Panc1 (cell line): ENCODE measurements at regions not wholly inside any gene's neighbourhood (a gene's known extent, or its start where the extent isn't known, plus 50 kb on each side); places are given as distances from the start of the nearest gene placed in this dataset.

Experiments
- ATAC-seq: fragments of 200-7000 bp; cut with Tn5 transposase; 2 replicates; pipeline ENCODE4 v1.9.1; 2020; ENCODE audit warnings: mild to moderate bottlenecking, moderate library complexity
- BruUV-seq: library from RNA; stranded (reverse); fragments of 400-500 nt; replicated peaks from 2 replicates; lab custom pipeline; 2021; lab: Mats Ljungman, UMichigan
- CTCF ChIA-PET: fragments of 300-600 bp; sonication (Branson Sonifier 250); formaldehyde crosslinking; loops from one replicate; lab custom pipeline; 2022; ENCODE audit warnings: antibody characterized with exemption; lab: Charles Lee
- POLR2A ChIA-PET: fragments of 300-600 bp; sonication (Branson Sonifier 250); formaldehyde crosslinking; loops from one replicate; lab custom pipeline; 2022; ENCODE audit warnings: antibody characterized with exemption; lab: Charles Lee
- DNase-seq: peaks from one replicate; pipeline ENCODE4 v3.0.0-alpha.2; 2010; ENCODE audit warnings: low read depth, low spot score
- H3K27ac ChIP-seq: 2 replicates; pipeline ENCODE4 v1.5.1; 2011; ENCODE audit warnings: mild to moderate bottlenecking, low read length, inconsistent platforms
- H3K27me3 ChIP-seq: fragments of 200-500 bp; sonication (Bioruptor generic); 2 replicates; pipeline ENCODE4 v1.6.0; 2014; ENCODE audit warnings: low read length, inconsistent platforms; ENCODE audit not compliant: control insufficient read depth, insufficient read depth
- H3K36me3 ChIP-seq: fragments of 200-500 bp; sonication (Bioruptor generic); 2 replicates; pipeline ENCODE4 v1.5.1; 2014; ENCODE audit warnings: inconsistent platforms, mild to moderate bottlenecking, low read length, moderate library complexity; ENCODE audit not compliant: control insufficient read depth, insufficient read depth
- H3K4me1 ChIP-seq: 2 replicates; pipeline ENCODE4 v1.5.1; 2011; ENCODE audit warnings: inconsistent platforms, mild to moderate bottlenecking, low read length, moderate library complexity; ENCODE audit not compliant: control insufficient read depth, insufficient read depth
- H3K4me3 ChIP-seq, 2 experiments: 2 replicates each; pipeline ENCODE4 v1.5.1; 2011 to 2012; ENCODE audit warnings: low read depth in 2 of 2, low read length in 2 of 2, mild to moderate bottlenecking in 2 of 2, inconsistent platforms in 1 of 2, moderate library complexity in 1 of 2
- H3K9me3 ChIP-seq: fragments of 200-500 bp; sonication (Bioruptor generic); 2 replicates; pipeline ENCODE4 v1.5.1; 2014; ENCODE audit warnings: low read depth, mild to moderate bottlenecking, inconsistent platforms, low read length, moderate library complexity; ENCODE audit not compliant: control insufficient read depth, insufficient read depth
- POLR2AphosphoS5 ChIP-seq: IDR thresholded peaks from 2 replicates; pipeline ENCODE4 v1.6.1; 2012; ENCODE audit warnings: mild to moderate bottlenecking, low read depth, low read length, moderate library complexity
- SIN3A ChIP-seq: IDR thresholded peaks from 2 replicates; pipeline ENCODE4 v1.6.1; 2012; ENCODE audit warnings: low read depth, mild to moderate bottlenecking, low read length, moderate library complexity, borderline replicate concordance; ENCODE audit not compliant: insufficient read depth
- TCF7L2 ChIP-seq: IDR thresholded peaks from 2 replicates; pipeline ENCODE4 v1.6.1; 2011; ENCODE audit warnings: mild to moderate bottlenecking, low read depth, low read length, inconsistent platforms
- in situ Hi-C: cut with HindIII; loops from 2 replicates; pipeline ENCODE4 v1.10.0; 2016; ENCODE audit warnings: low sequenced_read_pairs, low pct_unique_long_range_greater_than_20kb
- intact Hi-C: fragments of 100-400 bp; cut with micrococcal nuclease; formaldehyde crosslinking; loops from one replicate; pipeline ENCODE4 v1.10.0; 2022; ENCODE audit not compliant: unreplicated experiment
- TF ChIP-seq, protein P1 (sequence below): fragments of 450-650 bp; IDR thresholded peaks from 2 replicates; pipeline ENCODE4 v1.5.1; 2017; ENCODE audit warnings: mild to moderate bottlenecking
- TF ChIP-seq, protein P2 (sequence below), 2 experiments: IDR thresholded peaks; 2 replicates each; pipeline ENCODE4 v1.6.1; 2011 to 2012; ENCODE audit warnings: low read depth in 2 of 2, control low read depth in 1 of 2, low read length in 1 of 2, mild to moderate bottlenecking in 1 of 2, moderate library complexity in 1 of 2; ENCODE audit not compliant: insufficient read depth in 1 of 2

- DNase-seq (no peak), ATAC-seq (no peak)
- Histone ChIP-seq H3K4me1 (no peaks in the 10 kb centered on the region), H3K9me3 (no peaks in the 10 kb centered on the region), H3K36me3 (no peaks in the 10 kb centered on the region), H3K4me3 (no peak overlapping the region), H3K27ac (no peak overlapping the region), H3K27me3 (peaks cover 4% of the 10 kb centered on the region; the same call in 1 of the 2 replicates)
- ChIA-PET POLR2A (no interaction called here), CTCF (no interaction called here)
- TF ChIP-seq POLR2AphosphoS5 (no peak), SIN3A (no peak), TCF7L2 (no peak)
- TF ChIP-seq, protein P1, sequence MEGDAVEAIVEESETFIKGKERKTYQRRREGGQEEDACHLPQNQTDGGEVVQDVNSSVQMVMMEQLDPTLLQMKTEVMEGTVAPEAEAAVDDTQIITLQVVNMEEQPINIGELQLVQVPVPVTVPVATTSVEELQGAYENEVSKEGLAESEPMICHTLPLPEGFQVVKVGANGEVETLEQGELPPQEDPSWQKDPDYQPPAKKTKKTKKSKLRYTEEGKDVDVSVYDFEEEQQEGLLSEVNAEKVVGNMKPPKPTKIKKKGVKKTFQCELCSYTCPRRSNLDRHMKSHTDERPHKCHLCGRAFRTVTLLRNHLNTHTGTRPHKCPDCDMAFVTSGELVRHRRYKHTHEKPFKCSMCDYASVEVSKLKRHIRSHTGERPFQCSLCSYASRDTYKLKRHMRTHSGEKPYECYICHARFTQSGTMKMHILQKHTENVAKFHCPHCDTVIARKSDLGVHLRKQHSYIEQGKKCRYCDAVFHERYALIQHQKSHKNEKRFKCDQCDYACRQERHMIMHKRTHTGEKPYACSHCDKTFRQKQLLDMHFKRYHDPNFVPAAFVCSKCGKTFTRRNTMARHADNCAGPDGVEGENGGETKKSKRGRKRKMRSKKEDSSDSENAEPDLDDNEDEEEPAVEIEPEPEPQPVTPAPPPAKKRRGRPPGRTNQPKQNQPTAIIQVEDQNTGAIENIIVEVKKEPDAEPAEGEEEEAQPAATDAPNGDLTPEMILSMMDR, result no peak
- TF ChIP-seq, protein P2, sequence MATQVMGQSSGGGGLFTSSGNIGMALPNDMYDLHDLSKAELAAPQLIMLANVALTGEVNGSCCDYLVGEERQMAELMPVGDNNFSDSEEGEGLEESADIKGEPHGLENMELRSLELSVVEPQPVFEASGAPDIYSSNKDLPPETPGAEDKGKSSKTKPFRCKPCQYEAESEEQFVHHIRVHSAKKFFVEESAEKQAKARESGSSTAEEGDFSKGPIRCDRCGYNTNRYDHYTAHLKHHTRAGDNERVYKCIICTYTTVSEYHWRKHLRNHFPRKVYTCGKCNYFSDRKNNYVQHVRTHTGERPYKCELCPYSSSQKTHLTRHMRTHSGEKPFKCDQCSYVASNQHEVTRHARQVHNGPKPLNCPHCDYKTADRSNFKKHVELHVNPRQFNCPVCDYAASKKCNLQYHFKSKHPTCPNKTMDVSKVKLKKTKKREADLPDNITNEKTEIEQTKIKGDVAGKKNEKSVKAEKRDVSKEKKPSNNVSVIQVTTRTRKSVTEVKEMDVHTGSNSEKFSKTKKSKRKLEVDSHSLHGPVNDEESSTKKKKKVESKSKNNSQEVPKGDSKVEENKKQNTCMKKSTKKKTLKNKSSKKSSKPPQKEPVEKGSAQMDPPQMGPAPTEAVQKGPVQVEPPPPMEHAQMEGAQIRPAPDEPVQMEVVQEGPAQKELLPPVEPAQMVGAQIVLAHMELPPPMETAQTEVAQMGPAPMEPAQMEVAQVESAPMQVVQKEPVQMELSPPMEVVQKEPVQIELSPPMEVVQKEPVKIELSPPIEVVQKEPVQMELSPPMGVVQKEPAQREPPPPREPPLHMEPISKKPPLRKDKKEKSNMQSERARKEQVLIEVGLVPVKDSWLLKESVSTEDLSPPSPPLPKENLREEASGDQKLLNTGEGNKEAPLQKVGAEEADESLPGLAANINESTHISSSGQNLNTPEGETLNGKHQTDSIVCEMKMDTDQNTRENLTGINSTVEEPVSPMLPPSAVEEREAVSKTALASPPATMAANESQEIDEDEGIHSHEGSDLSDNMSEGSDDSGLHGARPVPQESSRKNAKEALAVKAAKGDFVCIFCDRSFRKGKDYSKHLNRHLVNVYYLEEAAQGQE (IDR thresholded peaks at IDR 0.05; ENCODE audit: insufficient read depth in 1 of 2, low read depth in 2 of 2, low read length in 1 of 2), result no peak
- in situ Hi-C loops (no loop called here), intact Hi-C loops (loop anchor here (10.0 kb wide), 1 partner anchor 522 kb away; no protein-coding TSS in a partner anchor)
- BruUV-seq, result no TSS peak
Measured at GRCh38 chr6:40322336-40322735, 264.8 kb downstream of the LRFN2 start.

GRCh38 chr6:40321616-40322015 lies 265.5 kb downstream of the LRFN2 start:
- TF ChIP-seq, protein P1, result no peak
- TF ChIP-seq TCF7L2, result no peak
- TF ChIP-seq, protein P2 (IDR thresholded peaks at IDR 0.05; ENCODE audit: insufficient read depth in 1 of 2, low read depth in 2 of 2, low read length in 1 of 2), result no peak
- no peak for TF ChIP-seq POLR2AphosphoS5
- no peak for TF ChIP-seq SIN3A
- intact Hi-C loops (loop anchor here (10.0 kb wide), 1 partner anchor 523 kb away; no protein-coding TSS in a partner anchor), in situ Hi-C loops (no loop called here)
- ChIA-PET POLR2A (no interaction called here), CTCF (no interaction called here)
- DNase-seq, result no peak
- BruUV-seq, result no TSS peak
- H3K27ac ChIP-seq, result no peak overlapping the region
- H3K9me3 ChIP-seq, result no peaks in the 10 kb centered on the region
- no peaks in the 10 kb centered on the region for H3K36me3 ChIP-seq
- ATAC-seq, result no peak
- H3K27me3 ChIP-seq, result peaks cover 4% of the 10 kb centered on the region; the same call in 1 of the 2 replicates
- H3K4me1 ChIP-seq, result no peaks in the 10 kb centered on the region
- H3K4me3 ChIP-seq, result no peak overlapping the region
